ENCODE measurements at regions not wholly inside any gene's neighbourhood (a gene's known extent, or its start where the extent isn't known, plus 50 kb on each side); places are given as distances from the start of the nearest gene placed in this dataset.

- Mint-ChIP-seq H3K4me1 (ENCODE audit: unreplicated experiment) (no peaks in the 10 kb centered on the region), H3K36me3 (ENCODE audit: unreplicated experiment) (no peaks in the 10 kb centered on the region), H3K27ac (ENCODE audit: unreplicated experiment) (no peak overlapping the region), H3K27me3 (ENCODE audit: unreplicated experiment) (peaks cover 13% of the 10 kb centered on the region), H3K9me3 (ENCODE audit: unreplicated experiment) (no peaks in the 10 kb centered on the region), H3K4me3 (ENCODE audit: unreplicated experiment) (no peak overlapping the region)
- no peak for DNase-seq (ENCODE audit: extremely low spot score, unreplicated experiment)
- no peak for TF ChIP-seq CTCF (IDR thresholded peaks at IDR 0.05)
Observed at GRCh38 chr2:122651236-122651635, 895.8 kb downstream of the TSN start.

- H3K9me3 Mint-ChIP-seq (ENCODE audit: unreplicated experiment): no peaks in the 10 kb centered on the region
- H3K36me3 Mint-ChIP-seq (ENCODE audit: unreplicated experiment): no peaks in the 10 kb centered on the region
- no peak overlapping the region for H3K4me3 Mint-ChIP-seq (ENCODE audit: unreplicated experiment)
- peaks cover 15% of the 10 kb centered on the region for H3K27me3 Mint-ChIP-seq (ENCODE audit: unreplicated experiment)
- no peak overlapping the region for H3K27ac Mint-ChIP-seq (ENCODE audit: unreplicated experiment)
- no peak for TF ChIP-seq CTCF (IDR thresholded peaks at IDR 0.05)
- no peak for DNase-seq (ENCODE audit: extremely low spot score, unreplicated experiment)
- H3K4me1 Mint-ChIP-seq (ENCODE audit: unreplicated experiment): no peaks in the 10 kb centered on the region
Observed at GRCh38 chr2:122651780-122652179, 896.3 kb downstream of the TSN start.

GRCh38 chr2:122652670-122653069 is 897.2 kb downstream of the TSN start:
- no peaks in the 10 kb centered on the region for H3K9me3 Mint-ChIP-seq (ENCODE audit: unreplicated experiment)
- no peak for TF ChIP-seq CTCF (IDR thresholded peaks at IDR 0.05)
- H3K27ac Mint-ChIP-seq (ENCODE audit: unreplicated experiment): no peak overlapping the region
- peaks cover 15% of the 10 kb centered on the region for H3K27me3 Mint-ChIP-seq (ENCODE audit: unreplicated experiment)
- DNase-seq (ENCODE audit: extremely low spot score, unreplicated experiment): no peak
- H3K4me3 Mint-ChIP-seq (ENCODE audit: unreplicated experiment): no peak overlapping the region
- no peaks in the 10 kb centered on the region for H3K4me1 Mint-ChIP-seq (ENCODE audit: unreplicated experiment)
- H3K36me3 Mint-ChIP-seq (ENCODE audit: unreplicated experiment): no peaks in the 10 kb centered on the region

GRCh38 chr2:122656403-122656802 is 901.0 kb downstream of the TSN start:
- no peak for DNase-seq (ENCODE audit: extremely low spot score, unreplicated experiment)
- Mint-ChIP-seq H3K4me1 (ENCODE audit: unreplicated experiment) (no peaks in the 10 kb centered on the region), H3K9me3 (ENCODE audit: unreplicated experiment) (no peaks in the 10 kb centered on the region), H3K36me3 (ENCODE audit: unreplicated experiment) (no peaks in the 10 kb centered on the region), H3K27ac (ENCODE audit: unreplicated experiment) (no peak overlapping the region), H3K4me3 (ENCODE audit: unreplicated experiment) (no peak overlapping the region), H3K27me3 (ENCODE audit: unreplicated experiment) (peaks cover 38% of the 10 kb centered on the region)
- TF ChIP-seq CTCF (IDR thresholded peaks at IDR 0.05): no peak

GRCh38 chr2:122660786-122661634 is 905.6 kb downstream of the TSN start:
- TF ChIP-seq CTCF (IDR thresholded peaks at IDR 0.05): no peak
- Mint-ChIP-seq H3K9me3 (ENCODE audit: unreplicated experiment) (no peaks in the 10 kb centered on the region), H3K27me3 (ENCODE audit: unreplicated experiment) (peaks cover 66% of the 10 kb centered on the region), H3K4me1 (ENCODE audit: unreplicated experiment) (no peaks in the 10 kb centered on the region), H3K4me3 (ENCODE audit: unreplicated experiment) (no peak overlapping the region), H3K36me3 (ENCODE audit: unreplicated experiment) (no peaks in the 10 kb centered on the region), H3K27ac (ENCODE audit: unreplicated experiment) (no peak overlapping the region)
- no peak for DNase-seq (ENCODE audit: extremely low spot score, unreplicated experiment)

Measured in osteocyte (in vitro differentiated cells).